ENCODE measurements at regions not wholly inside any gene's neighbourhood (a gene's known extent, or its start where the extent isn't known, plus 50 kb on each side); places are given as distances from the start of the nearest gene placed in this dataset.

DNA sequence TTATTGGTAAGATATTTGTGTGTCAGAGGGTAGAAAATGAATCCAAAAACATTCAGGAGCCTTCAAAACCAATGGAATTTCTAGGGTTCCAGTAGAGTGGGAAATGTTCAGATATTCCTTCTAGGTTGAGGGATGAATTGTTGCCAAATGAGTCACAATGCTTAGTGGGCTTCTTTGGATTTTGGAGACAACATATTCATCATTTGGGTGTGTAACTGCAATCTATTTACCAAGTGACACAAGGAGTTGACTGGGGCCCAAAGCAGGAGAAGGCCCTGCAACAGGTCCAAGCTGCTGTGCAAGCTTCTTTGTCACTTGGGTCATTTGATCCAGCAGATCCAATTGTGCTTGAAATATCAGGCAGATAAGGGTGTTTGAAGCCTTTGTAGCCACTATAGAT lies 551.5 kb upstream of the PITX2 start:
- DNase-seq (no peak), ATAC-seq (ENCODE audit: poor library complexity) (no peak)
- intact Hi-C loops (cut with DNase I), result no loop called here

DNA sequence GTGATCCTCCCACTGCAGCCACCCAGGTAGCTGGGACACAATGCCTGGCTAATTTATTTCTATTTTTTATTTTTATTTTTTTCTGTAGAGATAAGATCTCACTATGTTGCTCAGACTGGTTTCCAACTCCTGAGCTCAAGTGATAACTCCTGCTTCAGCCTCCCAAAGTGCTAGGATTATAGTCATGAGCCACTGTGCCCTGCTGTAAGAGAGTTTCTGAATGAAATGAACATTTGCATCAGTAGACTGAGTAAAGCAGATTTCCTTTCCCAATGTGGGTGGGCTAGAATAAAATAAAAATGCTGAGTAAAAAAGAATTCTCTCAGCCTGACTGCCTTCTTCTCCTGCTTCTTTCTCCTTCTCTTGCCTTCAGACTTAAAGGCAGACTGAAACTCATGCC lies 555.4 kb upstream of the PITX2 start:
- ATAC-seq (ENCODE audit: poor library complexity) (no peak), DNase-seq (no peak)
- intact Hi-C loops (cut with DNase I), result no loop called here

DNA sequence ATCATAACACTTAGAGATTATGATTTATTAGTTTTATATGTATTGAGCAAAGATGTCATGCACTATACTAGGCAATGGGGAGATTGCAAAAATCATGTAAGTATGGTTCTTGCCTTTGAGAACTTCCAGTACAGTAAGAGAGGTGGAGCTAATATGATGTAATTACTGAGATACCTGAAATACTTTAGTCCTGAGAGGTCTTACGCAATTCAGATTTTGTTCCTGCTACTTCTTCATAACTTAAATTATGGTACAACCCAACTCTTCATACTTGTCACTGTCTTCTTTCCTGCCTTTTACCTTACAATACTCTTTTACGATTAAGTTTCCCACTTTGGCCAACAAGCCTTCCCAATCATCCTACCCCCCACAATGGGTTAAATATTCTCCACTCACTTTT lies 564.2 kb upstream of the PITX2 start:
- DNase-seq, result no peak
- ATAC-seq (ENCODE audit: poor library complexity), result no peak
- intact Hi-C loops (cut with DNase I), result no loop called here

DNA sequence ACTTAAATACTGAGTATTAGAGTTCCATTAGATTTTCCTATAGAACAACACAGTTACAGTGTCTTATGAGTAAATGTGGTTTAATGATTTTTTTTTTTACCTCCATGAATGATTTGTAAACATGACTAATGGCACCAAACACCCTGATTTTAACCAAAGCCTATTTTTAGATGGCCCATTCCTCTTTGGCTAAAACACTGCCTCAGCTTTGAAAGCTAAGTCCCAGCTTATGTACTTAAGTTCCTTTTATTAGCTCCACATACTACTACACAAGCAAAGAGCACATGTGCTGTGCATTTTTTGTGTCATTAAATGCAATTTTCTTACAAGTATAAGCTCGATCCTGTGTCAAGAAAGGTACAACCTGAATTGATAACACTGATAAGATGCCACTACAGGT lies 575.6 kb upstream of the PITX2 start:
- intact Hi-C loops (cut with DNase I), result no loop called here
- ATAC-seq (ENCODE audit: poor library complexity) (no peak), DNase-seq (no peak)

DNA sequence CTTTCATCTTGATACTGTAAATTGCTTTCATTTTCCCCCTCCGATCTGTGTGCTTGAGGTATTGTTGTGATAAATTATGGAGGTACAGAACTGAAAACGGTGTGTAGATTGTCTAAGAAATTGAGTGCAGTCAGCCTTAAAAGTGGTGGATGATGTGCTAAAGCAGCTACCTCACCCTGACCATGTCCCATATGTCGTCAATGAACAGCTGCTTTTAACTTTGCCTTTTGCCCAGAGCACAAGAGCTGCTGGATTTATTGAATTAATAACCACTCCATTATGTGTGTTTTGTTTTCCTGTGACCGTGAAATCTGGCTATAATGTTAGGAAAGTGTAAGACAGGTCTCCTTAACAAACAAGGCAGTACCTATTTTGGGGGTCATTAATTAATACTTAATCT lies 581.9 kb upstream of the PITX2 start:
- intact Hi-C loops (cut with DNase I), result no loop called here
- ATAC-seq (ENCODE audit: poor library complexity) (no peak), DNase-seq (no peak)

DNA sequence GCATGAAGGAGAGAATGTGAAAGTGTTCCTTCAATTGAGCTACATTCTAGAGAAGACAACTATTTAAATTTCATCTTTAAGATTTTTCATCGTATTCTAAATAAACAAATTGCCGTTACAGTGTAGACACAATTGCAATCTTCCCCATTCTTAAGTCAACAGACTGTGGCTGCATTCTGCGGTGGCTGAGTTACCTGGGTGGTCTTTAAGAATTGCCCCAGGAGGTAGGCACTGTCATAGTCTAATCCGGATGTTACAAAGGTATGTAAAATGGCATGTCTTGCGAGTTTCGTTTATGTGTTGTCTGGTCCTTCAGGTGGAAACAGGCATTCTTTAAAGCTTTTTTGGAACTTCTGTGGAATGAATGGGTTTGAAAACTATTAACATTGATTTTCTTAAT lies 586.1 kb upstream of the PITX2 start:
- no peak for ATAC-seq (ENCODE audit: poor library complexity)
- DNase-seq, result no peak
- intact Hi-C loops (cut with DNase I), result no loop called here

DNA sequence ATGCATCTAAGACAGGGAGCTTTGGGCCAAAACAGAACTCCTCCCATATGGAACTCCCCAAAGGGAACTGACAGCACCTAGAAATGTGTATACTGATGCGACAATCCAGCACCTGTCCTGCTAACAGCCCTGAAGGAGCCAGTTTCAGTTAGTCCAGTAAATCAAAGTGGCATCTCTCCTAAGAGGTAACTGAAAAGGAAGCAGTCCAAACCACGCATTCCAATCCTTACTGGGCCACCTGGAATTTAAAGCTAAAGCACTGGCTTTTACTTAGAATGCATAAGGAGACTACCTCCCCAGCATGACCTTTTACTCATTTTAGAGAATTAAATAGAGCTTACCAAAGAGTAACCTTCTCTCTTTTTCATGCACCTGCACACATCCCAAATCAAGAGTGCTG lies 586.8 kb upstream of the PITX2 start:
- intact Hi-C loops (cut with DNase I), result no loop called here
- ATAC-seq (ENCODE audit: poor library complexity), result no peak
- DNase-seq, result no peak

DNA sequence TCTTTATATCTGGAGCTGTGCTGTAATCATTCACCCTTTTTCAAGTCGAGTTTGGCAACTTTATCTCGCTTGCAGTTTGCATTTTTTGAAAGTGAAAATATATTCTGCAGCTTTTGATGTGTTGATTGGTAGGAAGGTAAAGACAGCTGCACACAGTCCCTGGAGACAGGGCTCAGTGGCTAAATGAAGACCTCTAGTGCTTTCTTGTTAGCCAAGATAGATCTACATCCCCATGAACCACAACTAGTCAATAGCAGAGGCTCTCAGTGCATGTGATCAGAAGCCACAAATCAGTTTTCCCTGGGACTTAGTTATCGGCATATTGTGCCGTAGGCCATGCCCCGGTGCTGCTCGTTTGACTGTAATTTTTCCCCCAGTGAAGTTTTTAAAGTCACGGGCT lies 587.7 kb upstream of the PITX2 start:
- DNase-seq (no peak), ATAC-seq (ENCODE audit: poor library complexity) (no peak)
- intact Hi-C loops (cut with DNase I), result no loop called here

DNA sequence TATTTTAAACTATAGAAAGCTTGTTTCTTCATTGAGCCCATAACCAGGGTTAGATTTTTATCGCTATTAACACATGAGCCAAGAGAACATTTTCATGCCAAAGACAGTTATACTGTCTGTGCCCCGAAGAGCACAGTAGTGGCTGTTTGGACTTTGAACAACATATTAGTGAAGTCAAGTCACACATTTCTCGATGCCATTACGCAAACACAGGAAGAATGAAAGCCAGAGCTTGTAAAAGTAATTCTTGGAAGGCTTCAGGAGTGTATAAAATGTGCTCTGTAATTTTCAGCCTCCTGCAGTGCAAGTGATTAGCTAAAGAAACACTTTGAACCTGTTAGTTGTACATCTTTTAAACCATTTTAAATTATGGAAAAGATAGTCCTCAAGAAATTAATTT lies 590.7 kb upstream of the PITX2 start:
- no peak for DNase-seq
- intact Hi-C loops (cut with DNase I), result no loop called here
- no peak for ATAC-seq (ENCODE audit: poor library complexity)

DNA sequence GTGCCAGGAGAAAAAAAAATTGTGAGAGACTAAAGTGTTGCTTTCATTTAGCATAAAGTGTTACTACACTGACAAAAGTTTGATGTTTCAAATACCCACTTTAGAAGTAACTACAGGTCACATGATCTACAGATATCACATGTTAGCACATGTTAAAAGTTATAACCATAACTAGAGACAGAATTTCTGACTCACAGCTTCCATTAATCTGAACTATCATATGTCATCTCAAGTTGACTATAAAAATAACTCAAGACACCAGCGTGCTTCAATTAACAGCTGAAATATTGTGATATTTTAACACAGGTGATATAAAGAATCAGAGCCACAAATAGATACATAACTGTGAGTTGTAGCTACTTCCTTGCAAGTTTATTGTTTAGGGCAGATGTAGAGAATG lies 591.5 kb upstream of the PITX2 start:
- ATAC-seq (ENCODE audit: poor library complexity) (no peak), DNase-seq (no peak)
- intact Hi-C loops (cut with DNase I), result no loop called here

DNA sequence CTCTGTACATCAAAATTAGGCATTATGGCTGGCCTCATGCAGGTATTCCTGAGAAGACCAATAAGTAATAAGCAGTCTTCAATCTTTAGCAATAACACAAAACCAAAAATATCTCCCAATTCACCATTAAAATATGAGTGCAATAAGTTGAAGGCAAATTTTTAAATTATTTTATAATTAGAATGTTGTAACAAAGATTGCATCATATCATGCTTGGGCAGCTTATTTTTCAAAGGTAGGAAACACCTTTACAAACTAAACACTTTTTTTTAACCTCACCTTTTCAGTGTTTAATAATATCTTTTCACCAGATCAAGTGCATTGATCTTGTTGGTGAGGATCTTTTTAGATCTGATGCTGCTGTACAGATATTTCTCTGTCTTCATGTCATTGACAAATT lies 592.9 kb upstream of the PITX2 start:
- intact Hi-C loops (cut with DNase I), result no loop called here
- ATAC-seq (ENCODE audit: poor library complexity) (no peak), DNase-seq (no peak)

DNA sequence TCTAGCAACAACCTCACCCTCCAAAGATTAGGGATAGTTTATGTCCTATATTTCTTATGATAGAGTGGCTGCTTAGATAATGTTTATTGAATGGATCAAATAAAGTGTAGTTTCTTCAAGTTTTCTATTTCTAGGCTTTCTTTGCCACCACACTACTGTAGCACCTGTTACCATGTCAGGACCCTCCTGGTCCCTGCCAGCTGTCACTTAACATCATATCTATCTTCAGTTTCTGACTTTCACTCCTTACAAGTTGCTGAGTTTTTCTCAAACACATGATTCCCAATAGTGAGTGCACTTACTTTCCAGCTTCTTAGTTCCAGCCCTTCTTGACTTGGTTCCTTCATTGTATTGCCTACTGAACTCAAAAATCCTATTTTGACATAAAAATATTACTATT lies 593.9 kb upstream of the PITX2 start:
- ATAC-seq (ENCODE audit: poor library complexity) (no peak), DNase-seq (no peak)
- intact Hi-C loops (cut with DNase I), result no loop called here

DNA sequence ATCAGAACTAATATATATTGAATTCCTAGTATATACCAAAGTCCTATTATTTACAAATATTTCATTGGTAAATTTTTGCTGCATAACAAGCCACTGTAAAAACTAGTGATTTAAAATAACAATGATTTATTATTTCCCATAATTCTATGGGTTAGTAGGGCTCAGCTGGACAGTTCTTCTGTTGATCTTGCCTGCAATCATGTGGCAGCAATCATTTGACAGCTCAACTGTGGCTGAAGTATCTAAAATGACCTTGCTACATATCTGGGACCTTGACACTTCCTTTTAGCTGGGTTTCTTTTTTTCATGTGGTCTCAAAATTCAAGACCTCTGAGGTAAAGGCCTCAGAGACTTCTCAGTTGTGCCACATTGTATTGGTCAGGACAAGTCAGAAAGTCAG lies 598.5 kb upstream of the PITX2 start:
- ATAC-seq (ENCODE audit: poor library complexity), result no peak
- intact Hi-C loops (cut with DNase I), result no loop called here

DNA sequence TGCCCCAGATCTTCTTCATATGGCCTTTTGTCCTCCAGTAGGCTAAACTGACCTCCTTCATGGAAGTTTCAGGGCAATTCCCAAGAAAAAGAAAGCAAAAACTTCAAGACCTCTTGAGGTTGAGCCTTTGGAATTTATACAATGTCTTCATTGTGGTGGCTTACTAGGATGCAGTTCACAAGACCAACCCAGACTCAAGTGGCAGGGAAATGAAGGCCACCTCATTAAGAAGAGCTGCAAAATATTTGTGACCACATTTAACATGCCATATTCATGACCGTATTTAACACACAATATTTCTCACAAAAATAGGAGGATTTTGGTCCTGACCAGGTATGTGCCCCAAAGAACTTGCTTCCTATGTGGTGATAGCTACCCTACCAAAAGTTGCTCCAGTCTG lies 605.5 kb upstream of the PITX2 start:
- intact Hi-C loops (cut with DNase I), result no loop called here
- no peak for DNase-seq
- ATAC-seq (ENCODE audit: poor library complexity), result no peak

More for the DNA sequence above, 598.5 kb upstream of the PITX2 start:
- no peak for DNase-seq

DNA sequence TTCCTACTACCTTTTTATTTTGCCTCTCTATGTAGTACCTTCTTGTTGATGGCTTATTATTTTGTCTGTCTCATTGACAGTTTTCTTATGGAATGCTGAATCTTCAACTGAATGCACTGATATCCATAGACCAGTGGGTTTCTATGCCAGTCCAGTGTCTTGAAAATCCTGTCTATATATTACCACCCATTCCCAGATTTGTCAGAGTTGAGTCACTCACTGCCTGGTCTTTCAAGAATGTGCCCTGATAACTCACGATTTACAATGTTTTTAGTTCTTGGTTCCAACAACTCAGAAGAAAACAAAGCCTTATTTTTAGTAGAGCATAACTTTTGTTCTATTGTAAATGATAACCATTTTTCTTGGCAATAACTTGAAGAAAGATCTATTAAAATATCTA lies 606.0 kb upstream of the PITX2 start:
- DNase-seq (no peak), ATAC-seq (ENCODE audit: poor library complexity) (no peak)
- intact Hi-C loops (cut with DNase I), result no loop called here

DNA sequence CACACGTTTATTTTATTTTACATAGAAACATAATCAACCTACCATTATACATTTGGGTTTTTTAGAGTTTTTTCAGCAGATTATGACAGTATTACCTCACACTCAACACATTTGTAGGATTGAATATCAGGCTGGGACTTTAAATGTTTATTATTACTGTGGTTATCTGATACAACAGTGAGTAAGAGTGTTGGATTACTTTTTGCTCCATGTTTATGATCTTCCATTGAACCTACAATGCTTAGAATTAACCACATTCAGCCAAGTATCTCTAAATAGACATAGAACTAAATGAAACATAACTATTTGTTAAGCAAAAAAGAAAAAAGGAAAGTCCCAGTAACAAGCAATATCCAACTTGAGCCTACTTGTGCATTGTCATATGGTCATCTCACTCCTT lies 607.4 kb upstream of the PITX2 start:
- ATAC-seq (ENCODE audit: poor library complexity) (no peak), DNase-seq (no peak)
- intact Hi-C loops (cut with DNase I), result no loop called here

DNA sequence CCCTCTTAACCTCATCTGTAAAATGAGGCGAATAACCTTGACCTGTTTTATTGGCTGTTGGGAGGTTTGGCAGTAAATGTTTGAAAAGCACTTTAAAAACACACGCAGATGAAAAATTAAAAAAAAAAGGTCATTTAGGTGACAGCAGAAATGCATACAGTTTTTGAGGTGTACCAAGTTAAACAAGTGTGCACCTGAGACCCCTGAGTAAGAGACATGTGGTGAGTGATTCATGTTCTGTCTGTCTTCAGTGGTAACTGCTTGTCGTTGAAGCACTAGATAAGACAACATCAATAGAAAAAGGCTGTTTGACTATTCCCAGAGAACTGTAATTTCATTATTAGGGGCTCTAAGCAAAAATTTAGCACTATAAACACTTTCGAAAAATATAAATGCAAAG lies 608.4 kb upstream of the PITX2 start:
- no peak for ATAC-seq (ENCODE audit: poor library complexity)
- DNase-seq, result no peak
- intact Hi-C loops (cut with DNase I), result no loop called here

DNA sequence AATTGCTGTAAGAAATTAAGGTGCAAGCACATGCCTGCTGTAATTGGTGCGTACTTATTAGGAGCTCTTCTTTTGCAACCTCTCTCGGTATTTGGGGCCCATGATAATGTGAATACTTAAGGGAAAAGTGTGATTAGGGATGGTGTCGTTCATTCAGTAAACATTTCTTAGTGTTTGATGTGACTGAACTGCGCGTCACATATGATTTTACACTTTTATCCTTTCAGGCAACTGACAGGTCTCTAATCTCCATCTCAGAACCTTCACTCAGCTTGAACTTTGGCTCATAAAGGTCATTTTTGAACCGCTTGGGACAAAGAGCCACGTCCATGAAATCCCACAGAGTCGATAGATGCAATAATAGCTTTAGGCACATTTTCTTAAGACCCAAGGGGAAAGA lies 612.1 kb upstream of the PITX2 start:
- DNase-seq (no peak), ATAC-seq (ENCODE audit: poor library complexity) (no peak)
- intact Hi-C loops (cut with DNase I), result no loop called here

DNA sequence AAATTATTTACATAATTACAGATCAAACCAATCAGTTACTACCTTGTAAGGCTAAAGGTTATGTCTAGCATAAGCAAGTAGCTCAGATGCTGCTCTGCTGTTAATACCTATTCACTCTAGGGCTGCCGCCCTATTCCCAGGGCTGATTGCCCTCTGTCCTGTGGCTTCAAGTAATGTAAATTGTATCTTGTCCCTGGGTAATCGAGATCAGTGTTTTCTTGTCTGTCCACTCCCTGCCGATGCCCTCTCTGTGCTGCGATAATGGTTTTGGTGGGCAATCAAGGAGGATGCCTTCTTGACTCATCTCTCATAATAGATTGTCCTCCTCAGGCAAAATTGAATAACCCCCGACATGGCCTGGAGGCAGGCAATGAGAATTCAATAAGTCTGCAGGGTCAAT lies 641.0 kb upstream of the PITX2 start:
- DNase-seq (no peak), ATAC-seq (ENCODE audit: poor library complexity) (no peak)
- intact Hi-C loops (cut with DNase I), result no loop called here

DNA sequence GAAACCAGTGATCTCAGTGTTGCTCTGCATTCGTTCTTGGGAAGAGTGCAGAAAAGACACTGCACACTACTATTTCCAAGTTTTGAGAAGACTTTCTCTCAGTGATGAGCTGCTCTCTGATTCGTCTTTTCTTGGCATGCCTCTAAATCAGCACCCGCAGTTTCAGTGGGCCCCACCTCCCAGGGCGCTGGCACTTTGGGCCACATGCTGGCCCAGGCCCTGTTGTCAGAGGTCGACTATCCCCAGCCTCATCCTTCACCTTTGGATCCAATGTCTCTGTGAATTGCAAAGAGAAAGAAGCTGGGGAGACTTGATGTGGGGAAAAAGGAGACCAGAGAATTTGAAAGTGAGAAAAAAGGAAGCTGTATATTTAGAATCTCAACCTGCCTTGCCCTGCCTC lies 644.1 kb upstream of the PITX2 start:
- intact Hi-C loops (cut with DNase I), result no loop called here
- no peak for ATAC-seq (ENCODE audit: poor library complexity)
- DNase-seq, result no peak

DNA sequence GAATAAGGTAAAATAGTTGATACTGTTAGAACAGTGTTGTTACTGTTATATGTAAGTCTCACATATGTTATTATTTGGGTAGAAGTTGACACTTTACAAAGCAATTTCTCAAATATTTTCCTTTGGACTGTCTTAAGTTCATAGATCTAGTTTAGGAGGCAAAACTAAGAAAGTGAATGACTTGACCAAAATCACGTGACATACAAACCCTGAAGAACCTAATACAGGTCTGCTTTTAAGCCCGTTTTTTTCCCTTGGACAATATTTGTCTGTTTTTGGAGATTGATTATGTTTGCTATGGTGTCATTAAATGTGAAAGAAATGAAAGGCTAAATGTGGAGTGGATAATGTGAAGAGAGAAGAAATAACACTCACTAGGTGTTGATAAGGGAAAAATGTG lies 644.9 kb upstream of the PITX2 start:
- ATAC-seq (ENCODE audit: poor library complexity), result no peak
- DNase-seq, result no peak
- intact Hi-C loops (cut with DNase I), result no loop called here

DNA sequence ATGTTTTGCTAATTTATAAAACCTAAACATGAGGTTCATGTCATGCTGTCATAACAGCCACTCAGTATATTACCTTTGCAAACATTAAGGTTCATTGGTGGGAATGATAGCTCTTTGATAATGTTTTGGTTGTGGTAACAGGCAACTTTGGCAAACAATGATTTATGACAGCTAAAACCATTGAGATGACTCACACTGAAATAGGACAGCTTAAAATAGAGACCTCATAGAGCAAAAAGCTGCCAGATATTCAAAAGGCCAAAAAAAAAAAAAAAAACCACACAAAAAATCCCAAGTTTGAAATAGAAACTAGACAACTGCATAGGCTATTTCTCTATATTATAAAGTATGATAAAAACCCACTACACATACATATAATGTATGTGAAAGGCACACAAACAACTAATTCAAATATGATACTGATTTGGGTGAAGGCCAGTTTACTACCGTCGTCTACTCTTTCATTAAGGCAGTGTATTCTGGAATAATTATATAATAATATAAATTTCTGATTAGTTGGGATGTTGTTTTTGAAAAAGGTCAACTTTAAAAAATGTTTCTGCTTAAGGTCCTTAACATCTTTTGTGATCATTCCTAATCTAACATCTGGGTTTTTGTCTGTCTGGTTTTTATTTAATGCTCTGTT lies 646.0 kb upstream of the PITX2 start:
- intact Hi-C loops (cut with DNase I), result no loop called here
- DNase-seq (no peak), ATAC-seq (ENCODE audit: poor library complexity) (peak; percentile 63)
